ENCODE measurements at regions not wholly inside any gene's neighbourhood (a gene's known extent, or its start where the extent isn't known, plus 50 kb on each side); places are given as distances from the start of the nearest gene placed in this dataset.

DNA sequence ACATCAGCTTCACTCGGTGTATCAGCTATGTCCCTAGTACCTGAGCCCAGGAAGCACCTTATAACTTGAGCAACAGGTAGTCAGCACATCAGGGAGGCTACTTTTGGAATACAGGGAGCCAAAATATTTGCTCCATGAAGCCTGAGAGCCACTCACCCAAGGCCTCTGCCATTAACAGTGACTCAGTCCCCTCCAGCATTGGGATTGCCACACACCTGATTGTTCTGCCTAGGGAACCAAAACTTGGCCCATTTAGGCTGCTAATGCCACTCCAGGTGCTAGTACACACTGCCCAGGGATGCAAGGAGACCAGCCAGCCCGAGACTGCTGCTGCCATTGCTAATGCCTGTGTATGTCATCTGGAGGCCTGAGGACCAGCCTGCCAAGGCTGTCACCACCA lies 773.6 kb upstream of the TENM4 start:
- no peaks in the 10 kb centered on the region for H4K20me1 ChIP-seq (ENCODE audit: control insufficient read depth, insufficient read depth)
- H3K36me3 ChIP-seq (ENCODE audit: control insufficient read depth in 2 of 2, insufficient read depth in 2 of 2, low read length in 1 of 2): no peaks in the 10 kb centered on the region
- FAIRE-seq: no peak
- no peak for ATAC-seq
- no peak overlapping the region for H3K27ac ChIP-seq (ENCODE audit: control insufficient read depth, insufficient read depth)
- in situ Hi-C loops (cut with MboI) (no loop called here), intact Hi-C loops (cut with micrococcal nuclease; ENCODE audit: unreplicated experiment) (no loop called here)
- no peaks in the 10 kb centered on the region for H3K9me3 ChIP-seq (replicated peaks; ENCODE audit: control insufficient read depth, insufficient read depth, low read length)
- WGBS (ENCODE audit: insufficient coverage, insufficient replicate concordance, low lambda C conversion rate, missing lambda C conversion rate): 6% methylated on average over 2 of the region's 2 CpGs
- TF ChIP-seq CHD4 (IDR thresholded peaks at IDR 0.05) (no peak), MYC (IDR thresholded peaks at IDR 0.05; ENCODE audit: insufficient read depth, insufficient read length, insufficient replicate concordance, low read length, severe bottlenecking) (no peak), RCOR1 (conservative IDR thresholded peaks at IDR 0.05; ENCODE audit: low read depth, low read length) (no peak), BHLHE40 (IDR thresholded peaks at IDR 0.05; ENCODE audit: borderline replicate concordance in 1 of 2, low read depth in 2 of 2, low read length in 1 of 2) (no peak), BACH1 (IDR thresholded peaks at IDR 0.05; ENCODE audit: borderline replicate concordance) (no peak), IRF3 (IDR thresholded peaks at IDR 0.05) (no peak), RELA (IDR thresholded peaks at IDR 0.05; ENCODE audit: borderline replicate concordance, partially characterized antibody) (no peak), CHD2 (IDR thresholded peaks at IDR 0.05; ENCODE audit: borderline replicate concordance, low read depth, low read length) (no peak), YBX1 (IDR thresholded peaks at IDR 0.05) (no peak)
- TF ChIP-seq, protein P1, sequence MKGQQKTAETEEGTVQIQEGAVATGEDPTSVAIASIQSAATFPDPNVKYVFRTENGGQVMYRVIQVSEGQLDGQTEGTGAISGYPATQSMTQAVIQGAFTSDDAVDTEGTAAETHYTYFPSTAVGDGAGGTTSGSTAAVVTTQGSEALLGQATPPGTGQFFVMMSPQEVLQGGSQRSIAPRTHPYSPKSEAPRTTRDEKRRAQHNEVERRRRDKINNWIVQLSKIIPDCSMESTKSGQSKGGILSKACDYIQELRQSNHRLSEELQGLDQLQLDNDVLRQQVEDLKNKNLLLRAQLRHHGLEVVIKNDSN (IDR thresholded peaks at IDR 0.05; ENCODE audit: borderline replicate concordance, extremely low read length, insufficient read depth, low read depth, low read length): no peak
- TF ChIP-seq, protein P2, sequence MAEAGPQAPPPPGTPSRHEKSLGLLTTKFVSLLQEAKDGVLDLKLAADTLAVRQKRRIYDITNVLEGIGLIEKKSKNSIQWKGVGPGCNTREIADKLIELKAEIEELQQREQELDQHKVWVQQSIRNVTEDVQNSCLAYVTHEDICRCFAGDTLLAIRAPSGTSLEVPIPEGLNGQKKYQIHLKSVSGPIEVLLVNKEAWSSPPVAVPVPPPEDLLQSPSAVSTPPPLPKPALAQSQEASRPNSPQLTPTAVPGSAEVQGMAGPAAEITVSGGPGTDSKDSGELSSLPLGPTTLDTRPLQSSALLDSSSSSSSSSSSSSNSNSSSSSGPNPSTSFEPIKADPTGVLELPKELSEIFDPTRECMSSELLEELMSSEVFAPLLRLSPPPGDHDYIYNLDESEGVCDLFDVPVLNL (IDR thresholded peaks at IDR 0.05; ENCODE audit: low read depth, low read length): no peak
- TF ChIP-seq, protein P3, sequence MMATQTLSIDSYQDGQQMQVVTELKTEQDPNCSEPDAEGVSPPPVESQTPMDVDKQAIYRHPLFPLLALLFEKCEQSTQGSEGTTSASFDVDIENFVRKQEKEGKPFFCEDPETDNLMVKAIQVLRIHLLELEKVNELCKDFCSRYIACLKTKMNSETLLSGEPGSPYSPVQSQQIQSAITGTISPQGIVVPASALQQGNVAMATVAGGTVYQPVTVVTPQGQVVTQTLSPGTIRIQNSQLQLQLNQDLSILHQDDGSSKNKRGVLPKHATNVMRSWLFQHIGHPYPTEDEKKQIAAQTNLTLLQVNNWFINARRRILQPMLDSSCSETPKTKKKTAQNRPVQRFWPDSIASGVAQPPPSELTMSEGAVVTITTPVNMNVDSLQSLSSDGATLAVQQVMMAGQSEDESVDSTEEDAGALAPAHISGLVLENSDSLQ (IDR thresholded peaks at IDR 0.05): no peak
- POLR2A ChIA-PET: no interaction called here
- RAD21 ChIA-PET (ENCODE audit: unreplicated experiment): no interaction called here
- no peaks in the 10 kb centered on the region for H3K27me3 ChIP-seq (replicated peaks in 1 of 2; ENCODE audit: control insufficient read depth in 2 of 2, insufficient read depth in 2 of 2, low read length in 1 of 2)
- H3K4me3 ChIP-seq: no peak overlapping the region
- H3K79me2 ChIP-seq (ENCODE audit: control insufficient read depth, insufficient read depth, low read length): no peaks in the 10 kb centered on the region
- no peak for DNase-seq (ENCODE audit: low read depth, low spot score)
- SMC1A ChIA-PET (ENCODE audit: uncharacterized antibody, unreplicated experiment): no interaction called here
- H2AFZ ChIP-seq (ENCODE audit: control insufficient read depth, low read depth, low read length): no peak overlapping the region
- no peak overlapping the region for H3K9ac ChIP-seq (ENCODE audit: control insufficient read depth, insufficient read depth, low read length)
- no TSS peak for BruUV-seq (replicated peaks)
- CTCF ChIA-PET: no interaction called here
- H3K4me1 ChIP-seq (ENCODE audit: control insufficient read depth, insufficient read depth, low read length): no peaks in the 10 kb centered on the region
- H3K4me2 ChIP-seq (ENCODE audit: control insufficient read depth, insufficient read depth): no peak overlapping the region
